ENCODE measurements at regions not wholly inside any gene's neighbourhood (a gene's known extent, or its start where the extent isn't known, plus 50 kb on each side); places are given as distances from the start of the nearest gene placed in this dataset.

DNA sequence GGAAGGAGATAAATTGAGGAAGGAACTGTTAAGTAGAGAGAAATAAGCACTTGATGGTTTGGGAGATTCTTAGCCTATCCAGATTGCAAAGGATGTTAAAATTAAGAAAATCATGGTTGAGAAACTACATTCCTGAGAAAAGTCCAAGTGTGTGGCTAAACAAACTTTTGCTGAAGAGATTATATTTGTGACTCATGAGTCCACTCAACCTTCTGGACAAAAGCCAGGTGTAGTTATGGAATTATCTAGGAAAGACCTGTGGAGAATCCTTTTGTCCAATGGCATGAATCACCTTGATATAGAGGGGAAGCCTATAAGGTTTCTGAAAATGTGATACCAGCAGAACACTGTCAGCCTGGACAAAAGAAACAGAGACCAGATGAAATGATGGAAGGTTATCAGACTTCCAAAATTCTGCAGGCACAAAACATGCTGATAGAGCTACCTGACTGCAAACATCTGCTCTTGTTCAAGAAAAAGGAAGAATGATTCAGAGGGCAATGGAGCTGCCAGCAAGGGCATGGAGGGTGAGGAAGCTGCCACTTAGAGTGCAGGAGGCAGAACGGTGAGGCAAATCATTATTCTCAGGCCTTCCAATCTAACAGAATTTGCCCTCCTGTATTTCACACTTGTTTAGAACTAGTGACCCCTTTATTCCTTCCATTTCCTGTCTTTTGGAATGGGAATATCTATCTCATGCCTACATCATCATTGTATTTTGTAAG, 300.6 kb upstream of the PRMT6 start:
- TF ChIP-seq, protein P1, sequence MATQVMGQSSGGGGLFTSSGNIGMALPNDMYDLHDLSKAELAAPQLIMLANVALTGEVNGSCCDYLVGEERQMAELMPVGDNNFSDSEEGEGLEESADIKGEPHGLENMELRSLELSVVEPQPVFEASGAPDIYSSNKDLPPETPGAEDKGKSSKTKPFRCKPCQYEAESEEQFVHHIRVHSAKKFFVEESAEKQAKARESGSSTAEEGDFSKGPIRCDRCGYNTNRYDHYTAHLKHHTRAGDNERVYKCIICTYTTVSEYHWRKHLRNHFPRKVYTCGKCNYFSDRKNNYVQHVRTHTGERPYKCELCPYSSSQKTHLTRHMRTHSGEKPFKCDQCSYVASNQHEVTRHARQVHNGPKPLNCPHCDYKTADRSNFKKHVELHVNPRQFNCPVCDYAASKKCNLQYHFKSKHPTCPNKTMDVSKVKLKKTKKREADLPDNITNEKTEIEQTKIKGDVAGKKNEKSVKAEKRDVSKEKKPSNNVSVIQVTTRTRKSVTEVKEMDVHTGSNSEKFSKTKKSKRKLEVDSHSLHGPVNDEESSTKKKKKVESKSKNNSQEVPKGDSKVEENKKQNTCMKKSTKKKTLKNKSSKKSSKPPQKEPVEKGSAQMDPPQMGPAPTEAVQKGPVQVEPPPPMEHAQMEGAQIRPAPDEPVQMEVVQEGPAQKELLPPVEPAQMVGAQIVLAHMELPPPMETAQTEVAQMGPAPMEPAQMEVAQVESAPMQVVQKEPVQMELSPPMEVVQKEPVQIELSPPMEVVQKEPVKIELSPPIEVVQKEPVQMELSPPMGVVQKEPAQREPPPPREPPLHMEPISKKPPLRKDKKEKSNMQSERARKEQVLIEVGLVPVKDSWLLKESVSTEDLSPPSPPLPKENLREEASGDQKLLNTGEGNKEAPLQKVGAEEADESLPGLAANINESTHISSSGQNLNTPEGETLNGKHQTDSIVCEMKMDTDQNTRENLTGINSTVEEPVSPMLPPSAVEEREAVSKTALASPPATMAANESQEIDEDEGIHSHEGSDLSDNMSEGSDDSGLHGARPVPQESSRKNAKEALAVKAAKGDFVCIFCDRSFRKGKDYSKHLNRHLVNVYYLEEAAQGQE (IDR thresholded peaks at IDR 0.05; ENCODE audit: insufficient read depth in 1 of 2, low read depth in 2 of 2, low read length in 1 of 2), result no peak
- TF ChIP-seq POLR2AphosphoS5 (IDR thresholded peaks at IDR 0.05; ENCODE audit: low read depth, low read length) (no peak), SIN3A (IDR thresholded peaks at IDR 0.05; ENCODE audit: borderline replicate concordance, insufficient read depth, low read depth, low read length) (no peak), TCF7L2 (IDR thresholded peaks at IDR 0.05; ENCODE audit: low read depth, low read length) (no peak)
- TF ChIP-seq, protein P2, sequence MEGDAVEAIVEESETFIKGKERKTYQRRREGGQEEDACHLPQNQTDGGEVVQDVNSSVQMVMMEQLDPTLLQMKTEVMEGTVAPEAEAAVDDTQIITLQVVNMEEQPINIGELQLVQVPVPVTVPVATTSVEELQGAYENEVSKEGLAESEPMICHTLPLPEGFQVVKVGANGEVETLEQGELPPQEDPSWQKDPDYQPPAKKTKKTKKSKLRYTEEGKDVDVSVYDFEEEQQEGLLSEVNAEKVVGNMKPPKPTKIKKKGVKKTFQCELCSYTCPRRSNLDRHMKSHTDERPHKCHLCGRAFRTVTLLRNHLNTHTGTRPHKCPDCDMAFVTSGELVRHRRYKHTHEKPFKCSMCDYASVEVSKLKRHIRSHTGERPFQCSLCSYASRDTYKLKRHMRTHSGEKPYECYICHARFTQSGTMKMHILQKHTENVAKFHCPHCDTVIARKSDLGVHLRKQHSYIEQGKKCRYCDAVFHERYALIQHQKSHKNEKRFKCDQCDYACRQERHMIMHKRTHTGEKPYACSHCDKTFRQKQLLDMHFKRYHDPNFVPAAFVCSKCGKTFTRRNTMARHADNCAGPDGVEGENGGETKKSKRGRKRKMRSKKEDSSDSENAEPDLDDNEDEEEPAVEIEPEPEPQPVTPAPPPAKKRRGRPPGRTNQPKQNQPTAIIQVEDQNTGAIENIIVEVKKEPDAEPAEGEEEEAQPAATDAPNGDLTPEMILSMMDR (IDR thresholded peaks at IDR 0.05), result no peak

Measured in Panc1 (cell line).